GM12873 (cell line): ENCODE measurements at regions not wholly inside any gene's neighbourhood (a gene's known extent, or its start where the extent isn't known, plus 50 kb on each side); places are given as distances from the start of the nearest gene placed in this dataset.

ENCODE experiments used
- CTCF ChIP-seq: IDR thresholded peaks from 2 replicates; pipeline ENCODE4 v1.5.1; 2012; ENCODE audit warnings: low read depth, mild to moderate bottlenecking, moderate library complexity, low read length, control low read depth; ENCODE audit not compliant: insufficient read depth; ENCODE audit errors: missing control alignments

- no peak for TF ChIP-seq CTCF
These were observed 124.6 kb upstream of the BCL2L14 start for GRCh38 chr12:11946161-11946560.

GRCh38 chr12:11947213-11947612, 123.5 kb upstream of the BCL2L14 start:
- TF ChIP-seq CTCF = no peak

- TF ChIP-seq CTCF = no peak
These were observed 120.9 kb upstream of the BCL2L14 start for GRCh38 chr12:11949738-11950411.

GRCh38 chr12:11951209-11951608, 119.5 kb upstream of the BCL2L14 start:
- no peak for TF ChIP-seq CTCF

GRCh38 chr12:11953523-11953922, 117.2 kb upstream of the BCL2L14 start:
- TF ChIP-seq CTCF = no peak

- TF ChIP-seq CTCF = no peak
These were observed 116.6 kb upstream of the BCL2L14 start for GRCh38 chr12:11954181-11954580.

GRCh38 chr12:11958221-11959091, 112.3 kb upstream of the BCL2L14 start:
- no peak for TF ChIP-seq CTCF
